Femur (tissue), 1 donor: ENCODE measurements at regions not wholly inside any gene's neighbourhood (a gene's known extent, or its start where the extent isn't known, plus 50 kb on each side); places are given as distances from the start of the nearest gene placed in this dataset.
"Not testable (repeated sequence)": the region's sequence is repeated elsewhere in the genome, so short reads cannot be mapped to it uniquely, and the experiment has no call there.

Source experiments
- DNase-seq: peaks from one replicate; pipeline ENCODE4 v3.0.0-alpha.2; 2017

- DNase-seq, result no peak
These were observed 99.8 kb downstream of the ARRDC3 start for GRCh38 chr5:91283326-91283725.

- no peak for DNase-seq
These were observed 100.9 kb downstream of the ARRDC3 start for GRCh38 chr5:91282210-91282609.

- DNase-seq, result no peak
These were observed 101.7 kb downstream of the ARRDC3 start for GRCh38 chr5:91281401-91281800.

GRCh38 chr5:91280362-91281269 is 102.5 kb downstream of the ARRDC3 start:
- peak; percentile 97 for DNase-seq

GRCh38 chr5:91277840-91278239 is 105.3 kb downstream of the ARRDC3 start:
- DNase-seq, result no peak

GRCh38 chr5:91277093-91277626 is 106.0 kb downstream of the ARRDC3 start:
- no peak for DNase-seq

GRCh38 chr5:91272858-91273257 is 110.3 kb downstream of the ARRDC3 start:
- DNase-seq, result no peak

- no peak for DNase-seq
These were observed 111.1 kb downstream of the ARRDC3 start for GRCh38 chr5:91271999-91272398.

GRCh38 chr5:91269198-91269597 is 113.9 kb downstream of the ARRDC3 start:
- DNase-seq, result no peak

- DNase-seq, result no peak
These were observed 116.9 kb downstream of the ARRDC3 start for GRCh38 chr5:91266184-91266705.

GRCh38 chr5:91264311-91265051 is 118.6 kb downstream of the ARRDC3 start:
- DNase-seq, result no peak

GRCh38 chr5:91263898-91264297 is 119.2 kb downstream of the ARRDC3 start:
- no peak for DNase-seq

GRCh38 chr5:91257301-91257700 is 125.8 kb downstream of the ARRDC3 start:
- no peak for DNase-seq

GRCh38 chr5:91256142-91256524 is 127.0 kb downstream of the ARRDC3 start:
- no peak for DNase-seq

GRCh38 chr5:91255396-91256141 is 127.5 kb downstream of the ARRDC3 start:
- no peak for DNase-seq

- no peak for DNase-seq
These were observed 130.2 kb downstream of the ARRDC3 start for GRCh38 chr5:91252916-91253315.

GRCh38 chr5:91245871-91246270 is 137.2 kb downstream of the ARRDC3 start:
- no peak for DNase-seq

GRCh38 chr5:91245074-91245452 is 138.1 kb downstream of the ARRDC3 start:
- DNase-seq, result no peak

GRCh38 chr5:91244380-91245073 is 138.6 kb downstream of the ARRDC3 start:
- DNase-seq, result no peak

- DNase-seq, result no peak
These were observed 139.3 kb downstream of the ARRDC3 start for GRCh38 chr5:91243852-91244251.

- DNase-seq, result no peak
These were observed 139.8 kb downstream of the ARRDC3 start for GRCh38 chr5:91243286-91243685.

- DNase-seq, result not testable (repeated sequence)
These were observed 141.7 kb downstream of the ARRDC3 start for GRCh38 chr5:91241460-91241859.
